Upper lobe of left lung (tissue), 4 donors: ENCODE measurements at regions not wholly inside any gene's neighbourhood (a gene's known extent, or its start where the extent isn't known, plus 50 kb on each side); places are given as distances from the start of the nearest gene placed in this dataset.

Experiments
- EP300 ChIP-seq, 4 donors: sonication (generic); formaldehyde crosslinking; IDR thresholded peaks; one replicate each; pipeline ENCODE4 v1.5.1; 2017; ENCODE audit warnings: antibody characterized with exemption in 4 of 4, control low read depth in 2 of 4
- TF ChIP-seq, protein P1 (sequence below), 6 experiments: fragments of 450-650 bp in 4 of 6; fragments of 200-600 bp in 2 of 6; sonication (generic) in 2 of 6; IDR thresholded peaks; one replicate each; pipeline ENCODE4 v1.5.1; 2016 to 2019; ENCODE audit warnings: antibody characterized with exemption in 6 of 6

GRCh38 chr3:115487968-115488367 is 135.3 kb upstream of the GAP43 start:
- no peak for TF ChIP-seq EP300 (IDR thresholded peaks at IDR 0.05)
- TF ChIP-seq, protein P1, sequence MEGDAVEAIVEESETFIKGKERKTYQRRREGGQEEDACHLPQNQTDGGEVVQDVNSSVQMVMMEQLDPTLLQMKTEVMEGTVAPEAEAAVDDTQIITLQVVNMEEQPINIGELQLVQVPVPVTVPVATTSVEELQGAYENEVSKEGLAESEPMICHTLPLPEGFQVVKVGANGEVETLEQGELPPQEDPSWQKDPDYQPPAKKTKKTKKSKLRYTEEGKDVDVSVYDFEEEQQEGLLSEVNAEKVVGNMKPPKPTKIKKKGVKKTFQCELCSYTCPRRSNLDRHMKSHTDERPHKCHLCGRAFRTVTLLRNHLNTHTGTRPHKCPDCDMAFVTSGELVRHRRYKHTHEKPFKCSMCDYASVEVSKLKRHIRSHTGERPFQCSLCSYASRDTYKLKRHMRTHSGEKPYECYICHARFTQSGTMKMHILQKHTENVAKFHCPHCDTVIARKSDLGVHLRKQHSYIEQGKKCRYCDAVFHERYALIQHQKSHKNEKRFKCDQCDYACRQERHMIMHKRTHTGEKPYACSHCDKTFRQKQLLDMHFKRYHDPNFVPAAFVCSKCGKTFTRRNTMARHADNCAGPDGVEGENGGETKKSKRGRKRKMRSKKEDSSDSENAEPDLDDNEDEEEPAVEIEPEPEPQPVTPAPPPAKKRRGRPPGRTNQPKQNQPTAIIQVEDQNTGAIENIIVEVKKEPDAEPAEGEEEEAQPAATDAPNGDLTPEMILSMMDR (IDR thresholded peaks at IDR 0.05), result no peak
